ENCODE measurements at regions not wholly inside any gene's neighbourhood (a gene's known extent, or its start where the extent isn't known, plus 50 kb on each side); places are given as distances from the start of the nearest gene placed in this dataset.

- TF ChIP-seq, protein P1, sequence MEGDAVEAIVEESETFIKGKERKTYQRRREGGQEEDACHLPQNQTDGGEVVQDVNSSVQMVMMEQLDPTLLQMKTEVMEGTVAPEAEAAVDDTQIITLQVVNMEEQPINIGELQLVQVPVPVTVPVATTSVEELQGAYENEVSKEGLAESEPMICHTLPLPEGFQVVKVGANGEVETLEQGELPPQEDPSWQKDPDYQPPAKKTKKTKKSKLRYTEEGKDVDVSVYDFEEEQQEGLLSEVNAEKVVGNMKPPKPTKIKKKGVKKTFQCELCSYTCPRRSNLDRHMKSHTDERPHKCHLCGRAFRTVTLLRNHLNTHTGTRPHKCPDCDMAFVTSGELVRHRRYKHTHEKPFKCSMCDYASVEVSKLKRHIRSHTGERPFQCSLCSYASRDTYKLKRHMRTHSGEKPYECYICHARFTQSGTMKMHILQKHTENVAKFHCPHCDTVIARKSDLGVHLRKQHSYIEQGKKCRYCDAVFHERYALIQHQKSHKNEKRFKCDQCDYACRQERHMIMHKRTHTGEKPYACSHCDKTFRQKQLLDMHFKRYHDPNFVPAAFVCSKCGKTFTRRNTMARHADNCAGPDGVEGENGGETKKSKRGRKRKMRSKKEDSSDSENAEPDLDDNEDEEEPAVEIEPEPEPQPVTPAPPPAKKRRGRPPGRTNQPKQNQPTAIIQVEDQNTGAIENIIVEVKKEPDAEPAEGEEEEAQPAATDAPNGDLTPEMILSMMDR (IDR thresholded peaks at IDR 0.05), result no peak
- TF ChIP-seq EZH2phosphoT487 (IDR thresholded peaks at IDR 0.05; ENCODE audit: borderline replicate concordance, low read depth), result no peak
- no peak for TF ChIP-seq YY1 (IDR thresholded peaks at IDR 0.05; ENCODE audit: low read depth)
- no peak for TF ChIP-seq TEAD4 (IDR thresholded peaks at IDR 0.05; ENCODE audit: borderline replicate concordance, insufficient read depth)
- TF ChIP-seq GABPA (IDR thresholded peaks at IDR 0.05; ENCODE audit: low read depth), result no peak
- TF ChIP-seq RAD21 (IDR thresholded peaks at IDR 0.05; ENCODE audit: low read length), result no peak
- no peak for TF ChIP-seq JUND (IDR thresholded peaks at IDR 0.05)
- TF ChIP-seq RXRA (IDR thresholded peaks at IDR 0.05; ENCODE audit: borderline replicate concordance, low read depth), result no peak
- TF ChIP-seq TAF1 (IDR thresholded peaks at IDR 0.05; ENCODE audit: borderline replicate concordance, low read depth, low read length), result no peak
- TF ChIP-seq RFX5 (IDR thresholded peaks at IDR 0.05; ENCODE audit: low read length), result no peak
- no peak for TF ChIP-seq REST (IDR thresholded peaks at IDR 0.05; ENCODE audit: low read depth, low read length)
- TF ChIP-seq POLR2AphosphoS5 (IDR thresholded peaks at IDR 0.05; ENCODE audit: low read depth, low read length), result no peak
- no peak for TF ChIP-seq NRF1 (IDR thresholded peaks at IDR 0.05; ENCODE audit: low read depth, low read length)
- no peak for TF ChIP-seq SIN3A (IDR thresholded peaks at IDR 0.05; ENCODE audit: borderline replicate concordance, low read depth, low read length)
Measured at GRCh38 chr2:238774980-238775509, 72.8 kb upstream of the TWIST2 start.

Data from SK-N-SH (cell line).